Adrenal gland (tissue), 9 donors: ENCODE measurements at regions not wholly inside any gene's neighbourhood (a gene's known extent, or its start where the extent isn't known, plus 50 kb on each side); places are given as distances from the start of the nearest gene placed in this dataset.
"Not testable (repeated sequence)": the region's sequence is repeated elsewhere in the genome, so short reads cannot be mapped to it uniquely, and the experiment has no call there.

Source experiments
- DNase-seq, 7 donors: peaks; one replicate each; pipeline ENCODE4 v3.0.0-alpha.2; 2019 to 2020
- H3K27ac ChIP-seq, 5 donors: fragments of 200-600 bp; sonication (generic) in 4 of 5; 1 replicate in 3 of 5; 2 replicates in 2 of 5; pipeline versions ENCODE4 v1.5.1 to v1.8.0; 2016 to 2020; ENCODE audit warnings: mild to moderate bottlenecking in 1 of 5
- H3K27me3 ChIP-seq: fragments of 200-600 bp; 2 replicates; pipeline ENCODE4 v1.8.0; 2021
- H3K36me3 ChIP-seq, 2 donors: fragments of 200-600 bp; replicated peaks in 1 of 2; 1 replicate in 1 of 2; 2 replicates in 1 of 2; pipeline versions ENCODE4 v1.5.1 to v1.8.0; 2018 to 2022
- H3K4me1 ChIP-seq, 2 donors: fragments of 200-600 bp; replicated peaks in 1 of 2; 1 replicate in 1 of 2; 2 replicates in 1 of 2; pipeline versions ENCODE4 v1.5.1 to v1.8.0; 2018 to 2021
- H3K4me3 ChIP-seq, 4 donors: fragments of 200-600 bp; sonication (generic) in 3 of 4; one replicate each; pipeline ENCODE4 v1.5.1; 2016 to 2018
- H3K9me3 ChIP-seq, 3 donors: fragments of 200-600 bp; sonication (generic) in 1 of 3; replicated peaks in 1 of 3; 1 replicate in 2 of 3; 2 replicates in 1 of 3; pipeline versions ENCODE4 v1.5.1 to v1.8.0; 2016 to 2021
- CTCF ChIP-seq, 6 experiments: fragments of 450-650 bp in 4 of 6; fragments of 200-600 bp in 2 of 6; sonication (generic) in 1 of 6; IDR thresholded peaks; 1 replicate in 5 of 6; 2 replicates in 1 of 6; pipeline versions ENCODE4 v1.5.1 to v1.8.0; 2016 to 2021; ENCODE audit warnings: antibody characterized with exemption in 6 of 6, mild to moderate bottlenecking in 2 of 6, moderate library complexity in 1 of 6
- POLR2A ChIP-seq, 2 donors: fragments of 450-650 bp; IDR thresholded peaks; one replicate each; pipeline ENCODE4 v1.6.1; 2017; ENCODE audit warnings: antibody characterized with exemption in 2 of 2, mild to moderate bottlenecking in 2 of 2, moderate library complexity in 1 of 2
- WGBS, 4 donors: extraction: QIAGEN DNeasy Blood & Tissue Kit in 2 of 4; methylation state at CpG; one replicate each; pipeline versions ENCODE4 v1.1.5 to v1.1.7; 2013 to 2017; 5-methylcytosine and 5-hydroxymethylcytosine counted together
- intact Hi-C, 2 donors: fragments of 100-400 bp; cut with DNase I; formaldehyde crosslinking; loops; one replicate each; pipeline versions ENCODE4 v1.14.1 to v1.15.0; 2022 to 2023
- donor health status: healthy with polysubstance abuse.
- donor health status: Bipolar disorder and iron deficiency.
- donor health status: DM: yes; HTN: yes; CAD: no.
- donor health status: DM: no; HTN: no; CAD: no.
- donor health status: DM: no; HTN: no; CAD: no.

- no peak overlapping the region for H3K4me3 ChIP-seq
- no peaks in the 10 kb centered on the region for H3K9me3 ChIP-seq
- intact Hi-C loops: no loop called here
- TF ChIP-seq POLR2A (IDR thresholded peaks at IDR 0.05) (no peak), CTCF (IDR thresholded peaks at IDR 0.05) (no peak)
- no peak for DNase-seq
- no peaks in the 10 kb centered on the region for H3K27me3 ChIP-seq
- H3K27ac ChIP-seq: no peak overlapping the region
- H3K4me1 ChIP-seq: no peaks in the 10 kb centered on the region
- 42 to 60% (median 49%) methylated on average over 6 of the region's 6 CpGs for WGBS, 4 donors
- H3K36me3 ChIP-seq: no peaks in the 10 kb centered on the region
Observed at GRCh38 chr18:27540111-27540510, 355.0 kb upstream of the CHST9 start.

- Histone ChIP-seq H3K9me3 (no peaks in the 10 kb centered on the region), H3K27ac (no peak overlapping the region), H3K27me3 (no peaks in the 10 kb centered on the region), H3K4me3 (no peak overlapping the region), H3K36me3 (no peaks in the 10 kb centered on the region), H3K4me1 (no peaks in the 10 kb centered on the region)
- intact Hi-C loops: no loop called here
- DNase-seq: no peak
- WGBS, 4 donors: 74 to 88% (median 80%) methylated on average over 2 of the region's 2 CpGs
- TF ChIP-seq CTCF (IDR thresholded peaks at IDR 0.05): no peak
- TF ChIP-seq POLR2A (IDR thresholded peaks at IDR 0.05): no peak
Observed at GRCh38 chr18:27528925-27529521, 343.9 kb upstream of the CHST9 start.

- Histone ChIP-seq H3K9me3 (no peaks in the 10 kb centered on the region), H3K36me3 (no peaks in the 10 kb centered on the region)
Observed at GRCh38 chr18:27527856-27528255, 342.7 kb upstream of the CHST9 start.

GRCh38 chr18:27520401-27520800 is 335.3 kb upstream of the CHST9 start:
- 62 to 77% (median 67%) methylated on average over 2 of the region's 2 CpGs for WGBS, 4 donors
- intact Hi-C loops: no loop called here

More at GRCh38 chr18:27527856-27528255, 342.7 kb upstream of the CHST9 start:
- 40 to 50% (median 47%) methylated on average over 3 of the region's 3 CpGs for WGBS, 4 donors
- Histone ChIP-seq H3K4me3 (no peak overlapping the region), H3K27me3 (no peaks in the 10 kb centered on the region), H3K27ac (no peak overlapping the region), H3K4me1 (no peaks in the 10 kb centered on the region)
- no peak for DNase-seq
- intact Hi-C loops: no loop called here
- TF ChIP-seq CTCF (IDR thresholded peaks at IDR 0.05) (no peak), POLR2A (IDR thresholded peaks at IDR 0.05) (no peak)

GRCh38 chr18:27510036-27510633 is 325.0 kb upstream of the CHST9 start:
- H3K36me3 ChIP-seq, H3K27me3 ChIP-seq, intact Hi-C loops, H3K4me1 ChIP-seq, H3K4me3 ChIP-seq, H3K9me3 ChIP-seq, H3K27ac ChIP-seq, DNase-seq: not testable (repeated sequence)
- WGBS, 4 donors: 84 to 92% (median 86%) methylated on average over 11 to 21 of the region's 21 CpGs

More at GRCh38 chr18:27520401-27520800, 335.3 kb upstream of the CHST9 start:
- no peaks in the 10 kb centered on the region for H3K4me1 ChIP-seq
- no peak for DNase-seq
- H3K27ac ChIP-seq: no peak overlapping the region
- TF ChIP-seq POLR2A (IDR thresholded peaks at IDR 0.05) (no peak), CTCF (IDR thresholded peaks at IDR 0.05) (no peak)
- H3K27me3 ChIP-seq: no peaks in the 10 kb centered on the region
- no peaks in the 10 kb centered on the region for H3K36me3 ChIP-seq
- no peaks in the 10 kb centered on the region for H3K9me3 ChIP-seq
- no peak overlapping the region for H3K4me3 ChIP-seq
